GM12875 (cell line): ENCODE measurements at regions not wholly inside any gene's neighbourhood (a gene's known extent, or its start where the extent isn't known, plus 50 kb on each side); places are given as distances from the start of the nearest gene placed in this dataset.

Source experiments
- H3K4me3 ChIP-seq: one replicate; pipeline ENCODE4 v1.5.1; 2011; ENCODE audit warnings: low read depth, low read length, control low read depth
- CTCF ChIP-seq: IDR thresholded peaks from 2 replicates; pipeline ENCODE4 v1.5.1; 2011; ENCODE audit warnings: low read depth, mild to moderate bottlenecking, control low read depth, inconsistent platforms, low read length, moderate library complexity, borderline replicate concordance; ENCODE audit not compliant: insufficient read depth

- H3K4me3 ChIP-seq: no peak overlapping the region
- no peak for TF ChIP-seq CTCF
These were observed 287.1 kb upstream of the ID2 start for GRCh38 chr2:8394569-8395359.

DNA sequence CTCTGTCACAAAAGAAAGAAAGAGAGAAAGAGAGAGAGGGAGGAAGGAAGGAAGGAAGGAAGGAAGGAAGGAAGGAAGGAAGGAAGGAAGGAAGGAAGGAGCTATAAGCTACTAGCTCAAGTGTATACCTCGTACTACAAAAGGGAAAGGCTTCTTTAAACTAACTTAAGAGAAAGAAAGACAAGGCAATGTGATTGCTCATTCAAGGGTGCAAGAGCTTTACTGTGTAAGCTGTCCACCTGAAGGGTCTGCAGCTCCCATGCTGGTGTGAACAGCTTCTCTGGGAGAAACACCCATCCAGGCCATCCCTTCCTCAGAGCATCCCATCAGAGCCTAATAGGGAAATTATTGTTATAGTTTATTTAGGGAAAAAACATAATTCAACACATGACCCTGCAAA, 286.1 kb upstream of the ID2 start:
- no peak overlapping the region for H3K4me3 ChIP-seq
- no peak for TF ChIP-seq CTCF

DNA sequence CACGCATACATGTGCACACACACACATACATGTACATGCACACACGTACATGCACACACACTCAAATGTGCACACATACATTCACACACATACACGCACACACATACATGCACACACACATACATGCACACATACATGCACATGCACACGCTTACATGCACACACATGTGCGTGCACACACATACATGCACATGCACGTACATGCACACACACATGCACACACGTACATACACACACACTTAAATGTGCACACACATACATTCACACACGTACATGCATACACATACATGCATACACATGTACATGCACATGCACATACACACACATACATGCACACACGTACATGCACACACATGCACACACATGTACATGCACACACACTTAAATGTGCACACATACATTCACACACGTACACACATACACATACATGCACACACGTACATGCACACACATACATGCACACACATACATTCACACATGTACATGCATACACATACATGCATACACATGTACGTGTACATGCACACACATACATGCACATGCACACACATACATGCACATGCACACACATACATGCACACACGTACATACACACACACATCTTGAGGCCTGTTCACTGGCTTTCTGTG, 283.7 kb upstream of the ID2 start:
- no peak overlapping the region for H3K4me3 ChIP-seq
- no peak for TF ChIP-seq CTCF

- no peak overlapping the region for H3K4me3 ChIP-seq
- no peak for TF ChIP-seq CTCF
These were observed 282.1 kb upstream of the ID2 start for GRCh38 chr2:8399731-8400130.

GRCh38 chr2:8400196-8400595, 281.7 kb upstream of the ID2 start:
- no peak overlapping the region for H3K4me3 ChIP-seq
- TF ChIP-seq CTCF: no peak

- TF ChIP-seq CTCF: no peak
- H3K4me3 ChIP-seq: no peak overlapping the region
These were observed 279.6 kb upstream of the ID2 start for GRCh38 chr2:8402222-8402621.

DNA sequence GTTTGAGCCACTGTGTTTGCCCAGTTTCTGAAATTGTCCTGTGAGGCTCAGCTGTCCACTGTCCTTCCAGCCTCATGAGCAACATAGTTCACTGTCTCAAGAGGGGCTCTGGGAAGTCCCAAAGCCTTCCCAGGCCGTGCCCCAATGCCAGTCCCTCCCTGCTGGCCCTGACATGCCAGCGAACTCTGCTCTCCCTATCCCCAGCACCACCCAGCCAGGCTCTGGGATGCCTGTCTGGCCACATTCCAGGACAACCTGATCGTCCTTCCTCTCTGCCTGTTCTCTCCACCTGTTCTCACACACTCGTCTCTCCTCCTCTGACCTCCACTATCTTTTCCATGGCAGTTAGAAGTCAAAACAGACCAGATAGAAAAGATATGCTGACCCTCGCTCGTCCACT, 278.0 kb upstream of the ID2 start:
- H3K4me3 ChIP-seq: no peak overlapping the region
- no peak for TF ChIP-seq CTCF
